ENCODE measurements at regions not wholly inside any gene's neighbourhood (a gene's known extent, or its start where the extent isn't known, plus 50 kb on each side); places are given as distances from the start of the nearest gene placed in this dataset.

DNA sequence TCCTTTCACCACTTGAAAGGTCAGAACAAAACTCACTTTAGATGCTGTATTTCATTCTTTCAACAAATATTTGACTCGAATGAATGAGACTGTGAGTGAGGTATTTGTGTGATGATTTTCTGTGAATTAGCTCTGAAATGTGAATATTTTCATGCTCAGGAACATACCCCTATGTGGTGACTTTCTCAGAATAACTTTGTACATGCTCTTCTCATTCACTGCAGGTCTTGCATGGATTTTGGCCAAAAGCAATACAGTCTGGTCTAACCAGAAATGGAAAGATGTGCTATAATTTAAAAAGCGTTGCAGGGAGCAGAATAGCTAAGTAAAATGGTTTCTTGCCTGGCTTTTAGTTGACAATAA lies 75.5 kb downstream of the MYCN start:
- TF ChIP-seq ZFX (IDR thresholded peaks at IDR 0.05; ENCODE audit: borderline replicate concordance): no peak
- TF ChIP-seq, protein P1, sequence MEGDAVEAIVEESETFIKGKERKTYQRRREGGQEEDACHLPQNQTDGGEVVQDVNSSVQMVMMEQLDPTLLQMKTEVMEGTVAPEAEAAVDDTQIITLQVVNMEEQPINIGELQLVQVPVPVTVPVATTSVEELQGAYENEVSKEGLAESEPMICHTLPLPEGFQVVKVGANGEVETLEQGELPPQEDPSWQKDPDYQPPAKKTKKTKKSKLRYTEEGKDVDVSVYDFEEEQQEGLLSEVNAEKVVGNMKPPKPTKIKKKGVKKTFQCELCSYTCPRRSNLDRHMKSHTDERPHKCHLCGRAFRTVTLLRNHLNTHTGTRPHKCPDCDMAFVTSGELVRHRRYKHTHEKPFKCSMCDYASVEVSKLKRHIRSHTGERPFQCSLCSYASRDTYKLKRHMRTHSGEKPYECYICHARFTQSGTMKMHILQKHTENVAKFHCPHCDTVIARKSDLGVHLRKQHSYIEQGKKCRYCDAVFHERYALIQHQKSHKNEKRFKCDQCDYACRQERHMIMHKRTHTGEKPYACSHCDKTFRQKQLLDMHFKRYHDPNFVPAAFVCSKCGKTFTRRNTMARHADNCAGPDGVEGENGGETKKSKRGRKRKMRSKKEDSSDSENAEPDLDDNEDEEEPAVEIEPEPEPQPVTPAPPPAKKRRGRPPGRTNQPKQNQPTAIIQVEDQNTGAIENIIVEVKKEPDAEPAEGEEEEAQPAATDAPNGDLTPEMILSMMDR (IDR thresholded peaks at IDR 0.05): no peak
- no peak overlapping the region for H3K27ac ChIP-seq

GRCh38 chr2:16015210-16015902 lies 75.0 kb downstream of the MYCN start:
- H3K27ac ChIP-seq: no peak overlapping the region

GRCh38 chr2:16014802-16015201 lies 74.5 kb downstream of the MYCN start:
- no peak overlapping the region for H3K27ac ChIP-seq
- no peak for TF ChIP-seq ZFX (IDR thresholded peaks at IDR 0.05; ENCODE audit: borderline replicate concordance)
- TF ChIP-seq, protein P1 (IDR thresholded peaks at IDR 0.05): no peak

More at GRCh38 chr2:16015210-16015902, 75.0 kb downstream of the MYCN start:
- TF ChIP-seq ZFX (IDR thresholded peaks at IDR 0.05; ENCODE audit: borderline replicate concordance): no peak
- TF ChIP-seq, protein P1 (IDR thresholded peaks at IDR 0.05): no peak

DNA sequence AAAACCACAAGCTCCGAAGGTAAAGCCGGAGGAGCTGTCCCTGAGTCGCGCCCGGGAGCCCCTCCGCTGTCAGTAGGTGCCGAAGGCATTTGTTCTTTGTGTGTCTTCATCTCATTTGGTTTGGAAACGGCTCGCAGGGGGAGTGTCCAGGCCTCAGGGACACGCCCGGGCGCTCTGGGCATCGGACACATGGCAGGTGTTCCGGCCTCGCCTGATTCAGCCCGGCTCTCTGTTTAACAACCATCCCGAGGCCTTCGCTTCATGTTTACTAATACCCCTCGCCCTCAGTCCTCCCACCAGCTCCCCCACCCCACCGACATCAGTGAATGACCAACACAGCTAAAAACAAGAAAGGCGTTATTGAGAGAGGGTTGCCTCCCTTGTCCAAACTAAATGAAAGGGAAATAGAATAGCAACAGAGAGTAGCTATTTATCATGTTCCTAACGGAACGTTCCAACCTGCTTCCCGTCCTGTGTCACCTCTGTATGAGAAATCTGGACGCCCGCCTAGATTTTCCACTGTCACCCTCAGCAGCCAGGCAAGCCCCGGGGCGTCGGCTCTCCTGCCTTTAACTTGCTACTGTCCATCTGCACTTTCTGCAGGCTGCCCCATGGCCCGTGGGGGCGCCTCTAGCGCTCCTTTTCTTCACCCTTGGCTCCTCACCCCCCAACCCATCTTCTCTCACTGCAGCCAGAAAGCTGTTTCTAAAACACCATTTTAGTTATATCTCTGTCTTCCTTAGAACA lies 73.9 kb downstream of the MYCN start:
- TF ChIP-seq ZFX (IDR thresholded peaks at IDR 0.05; ENCODE audit: borderline replicate concordance): no peak
- TF ChIP-seq, protein P1 (IDR thresholded peaks at IDR 0.05): no peak
- H3K27ac ChIP-seq: no peak overlapping the region

- TF ChIP-seq ZFX (IDR thresholded peaks at IDR 0.05; ENCODE audit: borderline replicate concordance): no peak
- TF ChIP-seq, protein P1 (IDR thresholded peaks at IDR 0.05): no peak
- H3K27ac ChIP-seq: no peak overlapping the region
These were observed 73.1 kb downstream of the MYCN start for GRCh38 chr2:16013359-16013911.

- TF ChIP-seq, protein P1 (IDR thresholded peaks at IDR 0.05): no peak
- TF ChIP-seq ZFX (IDR thresholded peaks at IDR 0.05; ENCODE audit: borderline replicate concordance): no peak
- H3K27ac ChIP-seq: no peak overlapping the region
These were observed 72.4 kb downstream of the MYCN start for GRCh38 chr2:16012626-16013358.

Measured in 22Rv1 (cell line).